Effector memory CD8-positive, alpha-beta T cell (primary cell): ENCODE measurements at regions not wholly inside any gene's neighbourhood (a gene's known extent, or its start where the extent isn't known, plus 50 kb on each side); places are given as distances from the start of the nearest gene placed in this dataset.

ENCODE experiments used
- ATAC-seq: fragments of 150-1000 bp; cut with Tn5 transposase; replicated peaks from 2 replicates; pipeline ENCODE4 v1.10.0; 2021; ENCODE audit warnings: mild to moderate bottlenecking, moderate library complexity
- DNase-seq, 3 experiments: peaks; one replicate each; pipeline ENCODE4 v3.0.0; 2021
- H3K27ac Mint-ChIP-seq, 2 donors: one replicate each; pipeline ENCODE4 v1.8.0; 2022; ENCODE audit warnings: mild to moderate bottlenecking in 2 of 2, mixed read lengths in 2 of 2, moderate library complexity in 2 of 2
- H3K27me3 Mint-ChIP-seq, 2 donors: one replicate each; pipeline ENCODE4 v1.8.0; 2022; ENCODE audit warnings: mixed read lengths in 2 of 2
- H3K36me3 Mint-ChIP-seq: one replicate; pipeline ENCODE4 v1.8.0; 2022; ENCODE audit warnings: mild to moderate bottlenecking, moderate library complexity, mixed read lengths; ENCODE audit not compliant: insufficient read depth
- H3K4me1 Mint-ChIP-seq, 2 donors: one replicate each; pipeline ENCODE4 v1.8.0; 2022; ENCODE audit warnings: low read depth in 2 of 2, mixed read lengths in 2 of 2
- H3K4me3 Mint-ChIP-seq, 2 donors: one replicate each; pipeline ENCODE4 v1.8.0; 2022; ENCODE audit warnings: mild to moderate bottlenecking in 2 of 2, mixed read lengths in 2 of 2, moderate library complexity in 2 of 2
- H3K9me3 Mint-ChIP-seq, 2 donors: one replicate each; pipeline ENCODE4 v1.8.0; 2022; ENCODE audit warnings: mixed read lengths in 2 of 2

GRCh38 chr21:20627594-20627993, 370.6 kb upstream of the NCAM2 start:
- no peak for DNase-seq
- Mint-ChIP-seq H3K27ac (no peak overlapping the region), H3K36me3 (no peaks in the 10 kb centered on the region), H3K4me3 (no peak overlapping the region), H3K27me3 (no peaks in the 10 kb centered on the region), H3K4me1 (no peaks in the 10 kb centered on the region), H3K9me3 (peaks cover 7 to 10% of the 10 kb centered on the region in 2 donors)
- no peak for ATAC-seq

- H3K36me3 Mint-ChIP-seq, result no peaks in the 10 kb centered on the region
- no peaks in the 10 kb centered on the region for H3K4me1 Mint-ChIP-seq
- peaks cover 8 to 13% of the 10 kb centered on the region in 2 donors for H3K9me3 Mint-ChIP-seq
- DNase-seq (no peak), ATAC-seq (no peak)
- no peaks in the 10 kb centered on the region for H3K27me3 Mint-ChIP-seq
- no peak overlapping the region for H3K4me3 Mint-ChIP-seq
- H3K27ac Mint-ChIP-seq, result no peak overlapping the region
Measured at GRCh38 chr21:20631633-20632032, 366.6 kb upstream of the NCAM2 start.

DNA sequence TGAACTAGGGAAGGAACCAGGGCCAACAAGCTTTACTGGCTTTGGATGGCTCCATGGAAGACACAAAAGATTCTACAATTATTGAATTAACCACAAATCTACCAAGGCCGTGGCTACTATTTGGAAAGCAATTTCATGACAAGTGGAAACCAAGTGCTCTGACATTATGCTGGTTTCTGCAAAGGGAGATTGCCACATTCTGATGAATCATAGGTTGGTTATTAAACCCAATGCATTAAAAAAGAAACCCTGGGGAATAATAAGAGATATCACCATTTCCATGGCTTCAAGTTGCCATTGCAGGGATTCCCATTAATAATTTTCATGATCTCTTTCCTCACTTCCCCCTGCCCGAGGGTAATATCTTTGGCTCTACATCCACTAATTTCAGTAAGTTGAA, 359.2 kb upstream of the NCAM2 start:
- no peaks in the 10 kb centered on the region for H3K27me3 Mint-ChIP-seq
- H3K9me3 Mint-ChIP-seq, result peaks cover 11 to 14% of the 10 kb centered on the region in 2 donors
- H3K27ac Mint-ChIP-seq, result no peak overlapping the region
- no peaks in the 10 kb centered on the region for H3K4me1 Mint-ChIP-seq
- peaks cover 3% of the 10 kb centered on the region for H3K36me3 Mint-ChIP-seq
- DNase-seq (no peak), ATAC-seq (no peak)
- H3K4me3 Mint-ChIP-seq, result no peak overlapping the region

- no peaks in the 10 kb centered on the region for H3K4me1 Mint-ChIP-seq
- ATAC-seq (no peak), DNase-seq (no peak)
- no peak overlapping the region for H3K4me3 Mint-ChIP-seq
- peaks cover 3% of the 10 kb centered on the region for H3K36me3 Mint-ChIP-seq
- no peak overlapping the region for H3K27ac Mint-ChIP-seq
- H3K27me3 Mint-ChIP-seq, result no peaks in the 10 kb centered on the region
- peaks cover 9% of the 10 kb centered on the region in 2 donors for H3K9me3 Mint-ChIP-seq
Measured at GRCh38 chr21:20641241-20641640, 357.0 kb upstream of the NCAM2 start.

GRCh38 chr21:20642681-20643080, 355.5 kb upstream of the NCAM2 start:
- Mint-ChIP-seq H3K4me1 (no peaks in the 10 kb centered on the region), H3K36me3 (peaks cover 3% of the 10 kb centered on the region), H3K27ac (no peak overlapping the region), H3K27me3 (no peaks in the 10 kb centered on the region), H3K9me3 (peaks cover 8 to 9% of the 10 kb centered on the region in 2 donors), H3K4me3 (no peak overlapping the region)
- ATAC-seq (no peak), DNase-seq (no peak)

- no peaks in the 10 kb centered on the region for H3K27me3 Mint-ChIP-seq
- peaks cover 5 to 8% of the 10 kb centered on the region in 2 donors for H3K9me3 Mint-ChIP-seq
- peaks cover 3% of the 10 kb centered on the region for H3K36me3 Mint-ChIP-seq
- DNase-seq, result no peak
- no peak overlapping the region for H3K27ac Mint-ChIP-seq
- ATAC-seq, result no peak
- no peaks in the 10 kb centered on the region for H3K4me1 Mint-ChIP-seq
- H3K4me3 Mint-ChIP-seq, result no peak overlapping the region
Measured at GRCh38 chr21:20644552-20644951, 353.7 kb upstream of the NCAM2 start.

DNA sequence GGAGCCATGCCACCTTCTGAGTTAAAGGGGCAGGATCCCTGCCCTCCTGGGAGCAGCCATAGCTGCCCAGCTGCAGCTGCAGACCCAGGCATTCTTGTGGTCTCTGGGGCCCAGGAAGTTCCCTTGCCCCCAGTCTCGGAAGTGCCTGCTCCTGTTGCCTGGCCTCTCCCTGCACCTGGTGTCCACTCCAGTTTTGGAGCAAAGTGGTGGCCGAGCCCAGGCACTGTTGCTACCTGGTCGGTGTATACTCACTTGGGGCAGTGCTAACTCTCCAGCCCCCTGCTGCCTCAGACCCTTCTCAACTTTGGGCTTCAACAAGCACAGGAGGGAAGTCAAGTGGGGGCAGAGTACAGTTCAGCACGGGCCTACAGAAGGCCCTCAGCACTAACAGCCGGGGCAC, 352.9 kb upstream of the NCAM2 start:
- H3K4me1 Mint-ChIP-seq, result no peaks in the 10 kb centered on the region

DNA sequence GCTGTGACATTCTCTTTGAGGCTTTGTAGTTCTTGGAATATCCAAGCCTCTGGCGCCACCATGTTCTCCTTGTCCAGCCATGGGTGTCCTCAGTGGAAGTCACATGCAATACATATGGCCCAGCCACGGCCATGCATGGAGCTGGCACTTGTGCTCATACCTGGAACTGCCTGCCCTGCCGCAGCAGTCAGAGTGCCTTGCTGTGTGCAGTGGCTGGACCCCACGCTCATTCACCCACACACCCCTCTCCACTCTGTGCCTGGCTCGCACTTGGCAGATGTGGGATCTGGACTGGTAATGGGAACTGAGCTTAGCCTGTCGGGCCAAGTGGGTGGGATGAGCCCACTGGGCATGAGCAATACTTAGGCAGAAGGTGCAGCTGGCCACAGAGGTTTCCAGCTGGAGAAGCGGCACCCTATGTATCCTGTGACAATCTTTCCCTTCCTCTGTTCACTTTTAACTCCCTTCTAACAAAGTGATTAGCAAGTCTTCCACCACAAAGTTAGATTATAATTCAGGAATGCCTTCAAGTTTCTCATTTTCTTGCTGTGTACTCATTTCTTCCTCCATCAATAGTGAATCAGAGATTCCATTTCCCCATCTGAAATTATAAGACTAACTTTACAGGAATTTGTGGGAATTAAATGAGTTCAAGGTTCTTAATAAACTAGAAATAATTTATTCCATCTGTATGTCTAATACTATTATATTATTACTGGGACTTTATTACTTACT, 351.6 kb upstream of the NCAM2 start:
- Mint-ChIP-seq H3K4me1 (no peaks in the 10 kb centered on the region), H3K27me3 (no peaks in the 10 kb centered on the region), H3K36me3 (no peaks in the 10 kb centered on the region), H3K9me3 (peaks cover 5 to 7% of the 10 kb centered on the region in 2 donors), H3K4me3 (no peak overlapping the region), H3K27ac (no peak overlapping the region)
- no peak for DNase-seq
- ATAC-seq, result no peak

More for the DNA sequence above, 352.9 kb upstream of the NCAM2 start:
- ATAC-seq, result no peak
- Mint-ChIP-seq H3K27ac (no peak overlapping the region), H3K27me3 (no peaks in the 10 kb centered on the region), H3K36me3 (peaks cover 3% of the 10 kb centered on the region), H3K9me3 (peaks cover 5 to 7% of the 10 kb centered on the region in 2 donors), H3K4me3 (no peak overlapping the region)
- DNase-seq, result no peak

GRCh38 chr21:20647607-20648006, 350.6 kb upstream of the NCAM2 start:
- no peak for DNase-seq
- H3K27me3 Mint-ChIP-seq, result no peaks in the 10 kb centered on the region
- peaks cover 5 to 7% of the 10 kb centered on the region in 2 donors for H3K9me3 Mint-ChIP-seq
- H3K36me3 Mint-ChIP-seq, result no peaks in the 10 kb centered on the region
- ATAC-seq, result no peak
- H3K27ac Mint-ChIP-seq, result no peak overlapping the region
- no peak overlapping the region for H3K4me3 Mint-ChIP-seq
- no peaks in the 10 kb centered on the region for H3K4me1 Mint-ChIP-seq

- Mint-ChIP-seq H3K36me3 (no peaks in the 10 kb centered on the region), H3K4me1 (no peaks in the 10 kb centered on the region), H3K4me3 (no peak overlapping the region), H3K27me3 (no peaks in the 10 kb centered on the region), H3K9me3 (peaks cover 0 to 7% of the 10 kb centered on the region in 2 donors), H3K27ac (no peak overlapping the region)
- DNase-seq (no peak), ATAC-seq (no peak)
Measured at GRCh38 chr21:20649231-20649630, 349.0 kb upstream of the NCAM2 start.

DNA sequence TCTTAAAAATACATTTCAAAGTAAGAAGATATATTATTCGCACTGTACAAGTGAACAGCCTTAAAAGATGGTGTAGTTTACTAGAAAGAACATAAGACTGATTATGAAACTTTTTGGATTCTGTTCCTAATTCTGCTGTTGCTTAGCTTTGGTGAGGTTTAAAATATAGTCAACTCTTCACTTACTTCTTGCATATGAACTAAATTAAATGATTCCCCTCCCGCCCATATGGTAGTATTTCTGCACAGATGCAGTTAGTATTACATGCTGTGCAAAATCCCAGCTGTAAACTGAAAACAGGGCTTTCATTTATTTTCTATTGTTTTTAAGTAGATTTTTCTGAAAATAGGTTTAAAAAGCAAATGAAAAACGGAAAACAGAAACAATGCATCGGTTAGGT, 345.4 kb upstream of the NCAM2 start:
- H3K27ac Mint-ChIP-seq, result no peak overlapping the region
- H3K36me3 Mint-ChIP-seq, result no peaks in the 10 kb centered on the region
- H3K4me1 Mint-ChIP-seq, result no peaks in the 10 kb centered on the region
- ATAC-seq (no peak), DNase-seq (no peak)
- no peak overlapping the region for H3K4me3 Mint-ChIP-seq
- H3K27me3 Mint-ChIP-seq, result no peaks in the 10 kb centered on the region
- H3K9me3 Mint-ChIP-seq, result peaks cover 0 to 7% of the 10 kb centered on the region in 2 donors

DNA sequence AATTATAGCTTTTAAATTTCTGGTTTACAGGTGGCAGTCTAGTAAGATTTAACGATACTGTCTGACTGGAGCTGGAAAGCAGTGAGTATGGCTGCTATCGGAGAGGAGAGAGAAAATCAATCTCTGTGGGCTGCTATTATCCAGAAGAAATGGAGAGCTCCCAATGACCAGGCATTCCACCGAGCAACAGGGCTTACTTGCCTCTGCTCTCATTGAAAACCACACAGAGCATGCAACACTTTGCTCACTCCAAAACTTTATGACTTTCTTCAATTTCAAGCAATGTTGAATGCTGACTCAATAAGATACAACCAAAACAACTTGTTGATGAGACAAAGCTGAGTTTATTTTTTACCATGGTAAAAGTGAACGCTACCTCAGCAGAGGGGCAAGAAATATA, 337.0 kb upstream of the NCAM2 start:
- no peak overlapping the region for H3K27ac Mint-ChIP-seq
- H3K4me1 Mint-ChIP-seq, result no peaks in the 10 kb centered on the region
- peaks cover 1 to 9% of the 10 kb centered on the region in 2 donors for H3K9me3 Mint-ChIP-seq
- H3K36me3 Mint-ChIP-seq, result no peaks in the 10 kb centered on the region
- no peak overlapping the region for H3K4me3 Mint-ChIP-seq
- no peak for DNase-seq
- no peak for ATAC-seq
- H3K27me3 Mint-ChIP-seq, result no peaks in the 10 kb centered on the region

GRCh38 chr21:20661745-20662422, 336.3 kb upstream of the NCAM2 start:
- no peaks in the 10 kb centered on the region for H3K36me3 Mint-ChIP-seq
- H3K4me3 Mint-ChIP-seq, result no peak overlapping the region
- no peak overlapping the region for H3K27ac Mint-ChIP-seq
- H3K27me3 Mint-ChIP-seq, result no peaks in the 10 kb centered on the region
- H3K9me3 Mint-ChIP-seq, result peaks cover 1 to 9% of the 10 kb centered on the region in 2 donors
- ATAC-seq (no peak), DNase-seq (no peak)
- H3K4me1 Mint-ChIP-seq, result no peaks in the 10 kb centered on the region

DNA sequence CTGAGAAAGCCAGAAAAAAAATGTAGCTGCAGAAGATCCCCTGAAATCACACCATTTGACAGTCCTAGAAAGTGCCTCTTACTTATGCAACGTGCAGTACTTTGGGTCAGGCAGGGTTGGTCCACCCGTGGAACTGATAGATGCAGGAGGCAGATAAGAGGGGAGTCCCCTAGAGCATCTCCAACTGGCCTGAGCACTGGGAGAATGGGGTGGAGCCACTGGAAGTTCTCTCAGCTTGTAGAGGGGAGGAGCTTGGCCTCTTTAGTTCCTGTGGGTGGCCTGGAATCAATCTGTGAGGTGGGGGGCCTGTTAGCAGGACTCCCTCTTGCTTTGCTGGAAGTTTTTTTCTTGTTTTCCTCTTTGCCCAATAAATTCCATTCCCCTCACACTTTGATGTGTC, 335.7 kb upstream of the NCAM2 start:
- Mint-ChIP-seq H3K27me3 (no peaks in the 10 kb centered on the region), H3K9me3 (peaks cover 1 to 9% of the 10 kb centered on the region in 2 donors), H3K36me3 (no peaks in the 10 kb centered on the region), H3K4me1 (no peaks in the 10 kb centered on the region), H3K4me3 (no peak overlapping the region), H3K27ac (no peak overlapping the region)
- DNase-seq (no peak), ATAC-seq (no peak)
